Uterus (tissue), 3 donors: ENCODE measurements at regions not wholly inside any gene's neighbourhood (a gene's known extent, or its start where the extent isn't known, plus 50 kb on each side); places are given as distances from the start of the nearest gene placed in this dataset.

Experiments used
- DNase-seq, 2 donors: peaks; one replicate each; pipeline ENCODE4 v3.0.0-alpha.2; 2019 to 2020
- H3K27ac ChIP-seq, 2 donors: fragments of 200-600 bp; sonication (generic); 1 replicate in 1 of 2; 2 replicates in 1 of 2; pipeline ENCODE4 v1.5.1; 2016 to 2018
- H3K27me3 ChIP-seq, 2 donors: fragments of 200-600 bp; sonication (generic); one replicate each; pipeline ENCODE4 v1.5.1; 2018 to 2019; ENCODE audit warnings: control low read depth in 1 of 2
- H3K36me3 ChIP-seq, 2 donors: fragments of 200-600 bp; sonication (generic); one replicate each; pipeline ENCODE4 v1.5.1; 2019; ENCODE audit warnings: control low read depth in 1 of 2
- H3K4me1 ChIP-seq, 2 donors: fragments of 200-600 bp; sonication (generic); one replicate each; pipeline ENCODE4 v1.5.1; 2018 to 2019; ENCODE audit warnings: control low read depth in 1 of 2
- H3K4me3 ChIP-seq, 2 donors: fragments of 200-600 bp; sonication (generic); 1 replicate in 1 of 2; 2 replicates in 1 of 2; pipeline ENCODE4 v1.5.1; 2018 to 2019; ENCODE audit warnings: mild to moderate bottlenecking in 1 of 2
- H3K9me3 ChIP-seq, 2 donors: fragments of 200-600 bp; sonication (generic); one replicate each; pipeline ENCODE4 v1.5.1; 2019; ENCODE audit warnings: control low read depth in 1 of 2
- POLR2A ChIP-seq, 2 donors: fragments of 450-650 bp; IDR thresholded peaks; one replicate each; pipeline ENCODE4 v1.6.1; 2016; ENCODE audit warnings: antibody characterized with exemption in 2 of 2, mild to moderate bottlenecking in 1 of 2, moderate library complexity in 1 of 2
- intact Hi-C: fragments of 100-400 bp; cut with DNase I; formaldehyde crosslinking; loops from one replicate; pipeline ENCODE4 v1.15.1; 2023; ENCODE audit warnings: low total_unique reads
- TF ChIP-seq, protein P1 (sequence below), 4 experiments: fragments of 200-600 bp in 2 of 4; fragments of 450-650 bp in 2 of 4; sonication (generic) in 2 of 4; IDR thresholded peaks; one replicate each; pipeline ENCODE4 v1.5.1; 2016 to 2019; ENCODE audit warnings: antibody characterized with exemption in 4 of 4, mild to moderate bottlenecking in 2 of 4, moderate library complexity in 1 of 4
- donor health status: DM: yes; HTN: yes; CAD: no.

- DNase-seq: no peak
- Histone ChIP-seq H3K4me1 (no peaks in the 10 kb centered on the region), H3K4me3 (no peak overlapping the region), H3K9me3 (no peaks in the 10 kb centered on the region), H3K27ac (no peak overlapping the region), H3K36me3 (no peaks in the 10 kb centered on the region), H3K27me3 (no peaks in the 10 kb centered on the region)
- intact Hi-C loops: no loop called here
- TF ChIP-seq, protein P1, sequence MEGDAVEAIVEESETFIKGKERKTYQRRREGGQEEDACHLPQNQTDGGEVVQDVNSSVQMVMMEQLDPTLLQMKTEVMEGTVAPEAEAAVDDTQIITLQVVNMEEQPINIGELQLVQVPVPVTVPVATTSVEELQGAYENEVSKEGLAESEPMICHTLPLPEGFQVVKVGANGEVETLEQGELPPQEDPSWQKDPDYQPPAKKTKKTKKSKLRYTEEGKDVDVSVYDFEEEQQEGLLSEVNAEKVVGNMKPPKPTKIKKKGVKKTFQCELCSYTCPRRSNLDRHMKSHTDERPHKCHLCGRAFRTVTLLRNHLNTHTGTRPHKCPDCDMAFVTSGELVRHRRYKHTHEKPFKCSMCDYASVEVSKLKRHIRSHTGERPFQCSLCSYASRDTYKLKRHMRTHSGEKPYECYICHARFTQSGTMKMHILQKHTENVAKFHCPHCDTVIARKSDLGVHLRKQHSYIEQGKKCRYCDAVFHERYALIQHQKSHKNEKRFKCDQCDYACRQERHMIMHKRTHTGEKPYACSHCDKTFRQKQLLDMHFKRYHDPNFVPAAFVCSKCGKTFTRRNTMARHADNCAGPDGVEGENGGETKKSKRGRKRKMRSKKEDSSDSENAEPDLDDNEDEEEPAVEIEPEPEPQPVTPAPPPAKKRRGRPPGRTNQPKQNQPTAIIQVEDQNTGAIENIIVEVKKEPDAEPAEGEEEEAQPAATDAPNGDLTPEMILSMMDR (IDR thresholded peaks at IDR 0.05): no peak
- TF ChIP-seq POLR2A (IDR thresholded peaks at IDR 0.05): no peak
These were observed 99.9 kb upstream of the ZNF32 start for GRCh38 chr10:43748560-43748959.

GRCh38 chr10:43746906-43747305, 98.2 kb upstream of the ZNF32 start:
- TF ChIP-seq, protein P1 (IDR thresholded peaks at IDR 0.05): no peak
- TF ChIP-seq POLR2A (IDR thresholded peaks at IDR 0.05): no peak
- Histone ChIP-seq H3K9me3 (no peaks in the 10 kb centered on the region), H3K27ac (no peak overlapping the region), H3K4me3 (no peak overlapping the region), H3K27me3 (no peaks in the 10 kb centered on the region), H3K4me1 (no peaks in the 10 kb centered on the region), H3K36me3 (no peaks in the 10 kb centered on the region)
- intact Hi-C loops: no loop called here
- no peak for DNase-seq

GRCh38 chr10:43739161-43739560, 90.5 kb upstream of the ZNF32 start:
- DNase-seq: no peak
- H3K9me3 ChIP-seq: no peaks in the 10 kb centered on the region
- no peak overlapping the region for H3K27ac ChIP-seq
- no peak overlapping the region for H3K4me3 ChIP-seq
- no peaks in the 10 kb centered on the region for H3K27me3 ChIP-seq
- H3K4me1 ChIP-seq: no peaks in the 10 kb centered on the region
- intact Hi-C loops: no loop called here
- TF ChIP-seq, protein P1 (IDR thresholded peaks at IDR 0.05): no peak
- no peak for TF ChIP-seq POLR2A (IDR thresholded peaks at IDR 0.05)
- H3K36me3 ChIP-seq: no peaks in the 10 kb centered on the region

DNA sequence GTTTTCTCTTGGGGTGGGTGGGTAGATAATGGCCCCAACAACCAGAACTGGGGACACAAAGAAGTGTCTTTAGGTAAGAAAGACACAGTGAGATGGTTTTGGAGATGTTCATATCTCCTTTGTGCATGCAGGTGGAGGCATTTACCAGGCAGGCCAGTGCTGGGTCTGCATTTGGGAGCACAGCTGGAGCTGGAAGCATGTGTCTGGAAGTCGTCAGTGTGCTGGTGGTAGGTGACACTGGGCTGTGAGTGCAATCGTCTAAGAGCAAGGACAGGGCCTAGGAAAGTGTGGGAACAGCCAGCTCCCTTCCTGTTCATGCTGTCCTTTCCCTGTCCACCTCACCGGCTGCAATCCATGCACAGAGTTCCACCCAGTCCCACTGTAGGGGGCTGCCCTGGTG, 88.3 kb upstream of the ZNF32 start:
- intact Hi-C loops: no loop called here
- H3K36me3 ChIP-seq: no peaks in the 10 kb centered on the region
- no peak for DNase-seq
- no peak overlapping the region for H3K27ac ChIP-seq
- H3K27me3 ChIP-seq: no peaks in the 10 kb centered on the region
- H3K4me1 ChIP-seq: no peaks in the 10 kb centered on the region
- H3K4me3 ChIP-seq: no peak overlapping the region
- TF ChIP-seq POLR2A (IDR thresholded peaks at IDR 0.05): no peak
- TF ChIP-seq, protein P1 (IDR thresholded peaks at IDR 0.05): no peak
- no peaks in the 10 kb centered on the region for H3K9me3 ChIP-seq

GRCh38 chr10:43735907-43736306, 87.2 kb upstream of the ZNF32 start:
- no peak for TF ChIP-seq POLR2A (IDR thresholded peaks at IDR 0.05)
- TF ChIP-seq, protein P1 (IDR thresholded peaks at IDR 0.05): no peak
- no peak for DNase-seq
- H3K9me3 ChIP-seq: no peaks in the 10 kb centered on the region

More at GRCh38 chr10:43735907-43736306, 87.2 kb upstream of the ZNF32 start:
- intact Hi-C loops: no loop called here
- H3K36me3 ChIP-seq: no peaks in the 10 kb centered on the region
- no peak overlapping the region for H3K4me3 ChIP-seq
- no peaks in the 10 kb centered on the region for H3K4me1 ChIP-seq
- H3K27ac ChIP-seq: no peak overlapping the region
- no peaks in the 10 kb centered on the region for H3K27me3 ChIP-seq
